HG03521 (cell line): ENCODE measurements at regions not wholly inside any gene's neighbourhood (a gene's known extent, or its start where the extent isn't known, plus 50 kb on each side); places are given as distances from the start of the nearest gene placed in this dataset.
"Not testable (repeated sequence)": the region's sequence is repeated elsewhere in the genome, so short reads cannot be mapped to it uniquely, and the experiment has no call there.

ENCODE experiments used
- ATAC-seq: cut with Tn5 transposase; IDR thresholded peaks from one replicate; pipeline ENCODE4 v1.9.1; 2021; ENCODE audit warnings: mild to moderate bottlenecking, moderate library complexity; ENCODE audit not compliant: unreplicated experiment

GRCh38 chr20:12416281-12416680, 498.6 kb downstream of the BTBD3 start:
- ATAC-seq = no peak

GRCh38 chr20:12433724-12434123, 516.0 kb downstream of the BTBD3 start:
- no peak for ATAC-seq

- ATAC-seq = no peak
Measured at GRCh38 chr20:12434672-12435071, 517.0 kb downstream of the BTBD3 start.

GRCh38 chr20:12435268-12435667, 517.6 kb downstream of the BTBD3 start:
- no peak for ATAC-seq

- no peak for ATAC-seq
Measured at GRCh38 chr20:12453711-12454110, 536.0 kb downstream of the BTBD3 start.

- no peak for ATAC-seq
Measured at GRCh38 chr20:12455148-12455547, 537.5 kb downstream of the BTBD3 start.

GRCh38 chr20:12458241-12458640, 540.5 kb downstream of the BTBD3 start:
- ATAC-seq = no peak

- ATAC-seq = no peak
Measured at GRCh38 chr20:12464036-12464435, 544.7 kb upstream of the SPTLC3 start.

- ATAC-seq = no peak
Measured at GRCh38 chr20:12466915-12467314, 541.9 kb upstream of the SPTLC3 start.

GRCh38 chr20:12467758-12468157, 541.0 kb upstream of the SPTLC3 start:
- no peak for ATAC-seq

GRCh38 chr20:12482661-12483060, 526.1 kb upstream of the SPTLC3 start:
- ATAC-seq = no peak

- no peak for ATAC-seq
Measured at GRCh38 chr20:12502443-12502842, 506.3 kb upstream of the SPTLC3 start.

- ATAC-seq = no peak
Measured at GRCh38 chr20:12504779-12505178, 504.0 kb upstream of the SPTLC3 start.

- no peak for ATAC-seq
Measured at GRCh38 chr20:12511499-12511898, 497.3 kb upstream of the SPTLC3 start.

GRCh38 chr20:12512755-12513154, 496.0 kb upstream of the SPTLC3 start:
- no peak for ATAC-seq

GRCh38 chr20:12528104-12528503, 480.7 kb upstream of the SPTLC3 start:
- ATAC-seq = no peak

GRCh38 chr20:12528591-12529041, 480.2 kb upstream of the SPTLC3 start:
- no peak for ATAC-seq

- no peak for ATAC-seq
Measured at GRCh38 chr20:12531626-12532025, 477.1 kb upstream of the SPTLC3 start.

GRCh38 chr20:12535316-12535715, 473.5 kb upstream of the SPTLC3 start:
- no peak for ATAC-seq

GRCh38 chr20:12535770-12536169, 473.0 kb upstream of the SPTLC3 start:
- no peak for ATAC-seq

GRCh38 chr20:12554426-12554825, 454.3 kb upstream of the SPTLC3 start:
- ATAC-seq = no peak

GRCh38 chr20:12555369-12555768, 453.4 kb upstream of the SPTLC3 start:
- no peak for ATAC-seq

- not testable (repeated sequence) for ATAC-seq
Measured at GRCh38 chr20:12555849-12556248, 452.9 kb upstream of the SPTLC3 start.

- no peak for ATAC-seq
Measured at GRCh38 chr20:12557224-12557623, 451.5 kb upstream of the SPTLC3 start.
